Epidermal melanocyte (primary cell): ENCODE measurements at regions not wholly inside any gene's neighbourhood (a gene's known extent, or its start where the extent isn't known, plus 50 kb on each side); places are given as distances from the start of the nearest gene placed in this dataset.
"Not testable (repeated sequence)": the region's sequence is repeated elsewhere in the genome, so short reads cannot be mapped to it uniquely, and the experiment has no call there.

Experiments used
- DNase-seq: peaks from one replicate; pipeline ENCODE4 v3.0.0; 2011; ENCODE audit warnings: low spot score; ENCODE audit not compliant: insufficient read length

DNA sequence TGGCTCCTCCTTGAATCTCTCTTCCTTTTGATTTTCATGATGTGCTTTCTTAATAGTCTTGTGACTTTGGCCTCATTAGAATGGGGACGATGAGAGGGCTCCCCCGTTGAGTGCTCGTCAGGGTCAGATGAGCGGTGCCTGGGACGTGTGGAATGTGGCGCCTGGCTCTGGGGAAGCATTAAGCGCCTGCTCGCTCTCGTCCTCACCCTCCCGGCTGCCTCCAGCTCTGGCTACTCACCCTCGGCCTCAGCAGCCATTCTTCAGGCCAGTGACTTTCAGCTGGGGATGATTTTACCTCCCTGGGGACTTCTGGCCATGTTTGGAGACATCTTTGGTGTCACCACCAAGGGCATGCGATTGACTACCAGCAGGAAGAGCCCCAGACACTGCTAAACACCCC, 69.7 kb downstream of the RPS6KA4 start:
- DNase-seq, result no peak

- no peak for DNase-seq
These were observed 71.0 kb downstream of the RPS6KA4 start for GRCh38 chr11:64429970-64430369.

DNA sequence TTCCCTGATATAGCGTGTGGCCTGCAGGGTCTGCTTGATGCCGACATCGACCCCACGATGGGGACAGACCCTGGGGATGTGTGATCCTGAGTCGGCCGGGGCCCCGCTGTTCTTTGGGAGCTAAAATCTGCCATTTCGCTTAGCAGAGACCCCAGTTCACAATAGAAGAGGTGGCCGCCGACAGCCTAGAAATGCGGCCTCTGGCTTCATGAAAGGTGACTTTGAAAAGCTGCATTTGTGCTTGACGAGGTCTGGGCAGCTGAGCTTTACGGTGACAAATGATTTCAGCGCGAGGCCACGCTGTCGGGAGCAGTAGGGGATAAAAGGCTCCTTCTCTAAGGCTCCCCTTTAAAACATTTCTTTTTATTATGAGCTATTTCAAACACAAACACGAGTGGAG, 71.7 kb downstream of the RPS6KA4 start:
- DNase-seq, result no peak

- no peak for DNase-seq
These were observed 77.0 kb downstream of the RPS6KA4 start for GRCh38 chr11:64436000-64436399.

DNA sequence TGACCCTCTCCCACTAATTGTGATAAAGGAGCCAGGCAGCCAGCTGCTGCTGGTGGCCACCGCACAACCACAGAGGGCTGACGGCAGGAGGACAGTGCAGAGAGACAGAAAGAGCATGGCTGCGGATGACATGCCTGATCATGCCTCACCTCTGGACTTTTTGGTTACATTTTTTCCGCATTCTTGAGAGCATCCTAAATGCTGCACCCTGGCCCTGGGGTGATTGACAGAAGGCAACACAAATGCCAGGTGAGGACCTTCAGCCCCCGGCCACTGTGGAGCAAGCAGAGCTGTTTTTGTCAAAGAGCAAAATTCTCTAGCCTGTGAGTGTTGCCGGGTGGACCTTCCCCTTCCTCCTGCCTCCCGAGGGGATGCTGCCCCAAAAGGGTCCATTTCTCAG, 78.5 kb downstream of the RPS6KA4 start:
- DNase-seq, result no peak

DNA sequence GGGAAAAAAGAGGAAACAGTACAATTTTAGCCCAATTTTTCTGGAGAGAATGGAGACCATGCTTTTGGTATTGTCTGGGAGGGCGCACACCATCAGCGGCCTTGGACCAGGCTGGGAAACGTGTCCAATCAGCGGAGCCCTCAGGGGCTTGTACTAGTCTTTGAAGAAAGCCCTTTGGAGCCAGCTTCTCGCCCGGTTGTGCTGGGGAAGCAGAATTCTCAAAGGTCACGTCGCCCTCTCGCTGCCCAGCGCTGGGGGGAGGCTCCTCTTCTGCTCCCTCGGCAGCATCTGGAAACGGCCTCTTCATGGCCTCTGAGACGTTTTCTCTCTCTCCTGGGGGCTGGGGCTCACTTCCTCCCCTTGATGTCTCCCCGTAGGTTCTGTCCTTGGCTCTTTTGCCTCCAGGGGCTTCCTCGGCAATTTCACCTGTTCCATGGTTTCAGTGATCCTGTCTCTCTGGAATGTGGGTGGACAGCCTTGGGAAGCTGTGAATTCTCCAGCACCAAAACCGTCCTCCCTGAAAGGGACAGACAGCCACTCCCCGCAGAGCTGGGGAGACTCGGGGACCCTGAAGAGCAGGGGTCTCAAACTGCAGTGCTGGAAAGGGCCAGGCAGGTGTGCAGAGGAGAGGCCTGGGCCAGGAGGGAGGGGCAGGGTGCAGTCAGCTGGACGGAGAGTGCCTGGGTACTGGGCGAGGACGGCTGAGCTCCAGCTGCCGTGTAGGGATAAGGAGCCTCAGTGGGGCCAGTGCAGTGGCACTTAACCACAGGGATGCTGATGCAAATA, 80.2 kb downstream of the RPS6KA4 start:
- DNase-seq, result no peak

GRCh38 chr11:64439772-64440491, 81.0 kb downstream of the RPS6KA4 start:
- DNase-seq, result not testable (repeated sequence)

DNA sequence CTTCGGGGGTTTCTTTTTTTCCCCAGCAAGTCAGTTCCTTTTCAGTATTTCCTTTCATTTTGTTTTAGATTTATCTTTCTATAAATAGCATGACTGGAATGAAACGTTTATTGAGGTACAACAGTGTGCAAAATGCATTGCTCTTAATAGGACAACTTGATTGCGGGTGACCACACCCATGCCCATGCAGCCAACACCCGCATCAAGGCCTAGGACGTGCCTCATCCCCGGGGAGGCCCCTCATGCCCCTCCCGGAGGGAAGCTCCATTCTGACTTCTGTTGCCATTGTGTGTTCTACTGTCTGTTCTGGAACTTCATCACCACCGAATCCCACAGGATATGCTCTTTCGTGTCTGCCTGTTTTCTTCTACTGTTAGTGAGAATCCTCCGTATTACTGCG, 82.2 kb downstream of the RPS6KA4 start:
- DNase-seq, result no peak

DNA sequence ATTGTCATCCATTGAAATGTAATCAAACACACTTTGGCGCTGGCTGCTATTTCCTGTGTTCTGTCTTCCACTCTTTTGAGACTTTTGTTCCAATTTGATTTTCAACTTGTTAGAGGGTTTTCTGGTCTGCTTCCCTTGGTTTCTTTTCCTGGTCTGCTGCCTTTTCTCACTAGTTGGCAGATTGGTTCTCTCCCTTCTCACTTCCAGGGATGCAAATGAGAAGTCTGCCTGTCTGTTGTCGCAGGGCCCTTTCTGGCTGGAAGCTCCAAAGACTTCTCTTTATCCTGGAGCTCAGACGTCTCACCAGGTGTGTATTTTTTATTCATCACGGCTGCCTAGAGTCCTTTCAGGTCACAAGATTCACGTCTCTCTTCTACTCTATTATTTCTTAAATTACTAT, 84.0 kb downstream of the RPS6KA4 start:
- DNase-seq, result no peak

- DNase-seq, result no peak
These were observed 86.0 kb downstream of the RPS6KA4 start for GRCh38 chr11:64444838-64445441.

GRCh38 chr11:64445651-64446050, 86.7 kb downstream of the RPS6KA4 start:
- DNase-seq, result no peak

DNA sequence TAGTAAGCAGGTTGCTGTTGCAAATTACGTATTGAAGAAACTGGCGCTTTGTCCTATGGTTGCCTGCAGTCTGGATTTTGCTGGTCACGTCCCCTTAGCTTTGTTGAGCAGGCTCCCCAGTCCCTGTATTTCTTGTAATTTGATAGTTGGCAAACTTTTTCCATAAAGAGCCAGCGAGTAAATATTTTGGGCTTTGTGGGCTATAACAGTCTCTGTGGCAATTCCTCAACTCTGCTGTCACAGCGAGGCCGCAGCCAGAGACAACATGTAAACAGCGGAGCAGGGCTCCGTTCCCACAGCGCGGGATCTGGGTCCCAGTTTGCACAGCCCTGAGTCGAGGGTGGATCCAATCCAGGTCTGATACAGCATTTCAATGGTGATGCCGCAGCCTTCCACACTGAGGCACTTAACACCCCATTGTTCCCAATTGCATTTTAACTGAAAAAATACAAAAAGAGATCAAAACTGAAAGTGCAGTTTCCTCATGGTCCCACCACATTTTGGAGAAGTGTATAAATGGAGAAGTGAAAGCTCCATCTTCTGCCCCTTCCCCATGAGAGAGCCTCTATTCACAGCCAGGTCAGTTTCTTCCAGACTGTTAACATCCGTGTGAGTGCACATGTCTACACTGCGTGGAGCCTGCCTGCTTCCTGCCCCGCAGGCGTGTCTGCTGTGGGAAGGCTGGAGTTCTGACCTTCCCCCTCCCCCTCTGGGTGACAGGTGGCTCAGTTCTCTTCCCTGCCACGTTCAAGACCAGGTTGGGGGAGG, 89.1 kb downstream of the RPS6KA4 start:
- DNase-seq, result no peak

DNA sequence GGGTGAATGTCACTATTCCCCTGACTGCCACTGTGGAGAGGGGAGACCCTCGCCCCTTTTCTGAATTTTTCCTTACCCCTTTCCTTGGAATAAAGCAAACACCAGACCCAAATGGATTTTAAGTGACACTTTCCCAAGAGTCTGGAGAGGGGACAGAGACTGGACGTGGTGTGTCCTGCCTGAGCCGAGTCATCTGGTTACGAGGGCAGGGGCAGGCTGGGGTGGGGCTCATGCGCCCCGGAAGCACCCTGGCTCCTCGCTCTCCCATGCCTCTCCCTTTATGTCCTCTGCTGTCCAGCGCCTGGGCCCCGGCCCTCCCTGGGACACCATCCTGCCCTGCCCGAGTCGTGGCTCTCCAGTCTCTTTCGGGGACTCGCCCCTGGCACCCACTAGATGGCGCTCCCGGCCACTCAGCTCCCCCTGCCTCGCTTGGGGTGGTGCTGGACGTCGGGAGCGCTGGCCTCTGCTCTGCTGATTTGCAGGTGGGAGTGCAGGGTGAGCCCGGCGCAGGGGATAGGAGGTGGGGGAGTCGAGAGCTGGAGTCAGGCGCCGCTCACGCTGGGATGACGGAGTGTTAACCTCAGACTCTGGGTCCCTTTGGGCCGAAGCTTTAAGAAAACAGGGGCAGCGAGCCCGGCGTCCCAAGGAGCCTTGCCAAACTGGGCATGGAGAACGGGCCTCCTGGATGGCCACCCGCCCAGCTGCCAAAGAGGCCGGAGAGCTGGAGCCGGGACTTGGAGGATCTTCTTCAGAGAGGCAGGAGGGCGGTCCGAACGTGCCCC, 89.8 kb downstream of the RPS6KA4 start:
- DNase-seq, result peak; percentile 59

DNA sequence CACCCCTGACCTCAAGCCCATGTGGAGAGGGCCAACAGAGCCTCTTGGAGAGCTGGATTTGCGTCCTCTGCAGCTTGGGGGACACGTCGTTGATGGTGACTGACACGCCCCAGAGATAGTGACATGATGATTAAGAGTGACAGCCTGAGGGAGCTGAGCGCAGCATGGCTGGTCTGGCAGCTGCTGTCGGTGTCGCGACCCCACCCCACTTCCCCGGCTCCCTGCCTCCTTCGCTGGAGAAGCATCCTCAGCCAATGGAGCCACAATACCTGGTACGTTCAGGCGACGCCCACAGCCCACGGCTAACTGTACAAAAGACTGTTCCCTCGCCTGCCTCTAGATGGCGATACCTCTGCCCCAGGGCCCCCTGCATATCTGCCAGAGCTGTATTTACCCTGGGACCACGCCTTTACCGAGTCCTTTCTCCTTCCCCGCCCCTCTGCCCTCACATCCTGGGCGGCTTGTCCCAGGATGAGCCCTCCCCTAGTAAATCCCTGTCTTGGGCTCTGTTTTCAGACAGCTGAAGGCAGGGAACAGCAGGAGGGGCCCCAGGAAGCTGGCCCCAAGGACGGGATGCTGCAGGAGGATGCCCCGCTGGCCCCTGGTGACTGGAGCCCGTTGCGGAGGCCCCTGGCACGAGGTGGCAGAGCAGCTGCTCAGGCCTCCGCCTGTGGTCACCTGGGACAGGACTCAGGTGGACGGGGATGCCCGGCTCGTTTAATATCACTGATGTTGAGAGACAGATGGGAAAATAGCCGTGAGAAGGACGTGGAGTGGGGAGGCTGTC, 90.6 kb downstream of the RPS6KA4 start:
- peak; percentile 53 for DNase-seq

- DNase-seq, result no peak
These were observed 91.2 kb downstream of the RPS6KA4 start for GRCh38 chr11:64450168-64450560.

DNA sequence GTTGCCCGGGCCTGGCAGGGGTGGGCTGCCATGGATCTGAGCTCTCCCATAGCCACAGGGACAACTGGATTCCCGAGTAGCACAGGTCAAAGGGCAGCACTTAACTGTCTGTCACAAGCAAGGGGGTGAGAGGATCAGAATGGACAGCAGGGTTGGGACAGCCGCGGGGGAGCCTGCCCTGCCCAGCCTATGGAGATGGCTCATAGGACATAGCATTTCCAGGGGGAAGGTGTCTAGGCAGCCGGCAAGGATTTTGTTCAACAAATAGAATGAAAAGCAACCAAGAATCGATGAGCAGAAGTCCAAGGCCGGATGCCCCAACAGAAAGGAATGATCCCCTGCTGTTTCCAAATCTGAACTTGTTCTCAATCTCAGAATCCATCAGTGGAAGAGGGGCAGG, 92.9 kb downstream of the RPS6KA4 start:
- DNase-seq, result no peak

DNA sequence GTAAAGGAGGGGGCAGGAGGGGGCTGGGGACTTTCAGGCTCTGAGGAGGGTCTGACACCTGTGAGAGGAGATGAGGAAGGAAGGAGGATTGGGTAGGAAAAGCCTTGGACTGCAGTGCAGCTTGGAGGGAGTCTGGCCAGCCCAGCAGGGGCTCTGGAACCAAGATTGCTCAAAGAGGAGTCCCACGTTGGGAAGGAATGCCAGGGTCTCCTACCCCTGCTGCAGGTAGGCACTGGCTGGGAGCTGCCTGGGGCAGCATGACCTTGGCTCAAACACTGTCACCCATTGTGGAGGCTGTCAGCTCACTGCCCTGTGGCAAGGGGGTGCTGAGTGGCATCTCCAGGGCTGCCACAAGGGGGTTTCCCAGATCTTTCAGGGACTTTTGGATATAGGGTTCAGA, 94.5 kb downstream of the RPS6KA4 start:
- DNase-seq, result no peak

GRCh38 chr11:64455456-64456261, 96.7 kb downstream of the RPS6KA4 start:
- DNase-seq, result no peak
